OCI-LY3 (cell line): ENCODE measurements at regions not wholly inside any gene's neighbourhood (a gene's known extent, or its start where the extent isn't known, plus 50 kb on each side); places are given as distances from the start of the nearest gene placed in this dataset.

Experiments used
- H2AFZ ChIP-seq: fragments of 200-600, 300-600 bp; shearing (Covaris generic); 2 replicates; pipeline ENCODE4 v1.6.0; 2014; ENCODE audit warnings: antibody characterized with exemption, low read depth, low read length
- H3K27ac ChIP-seq: fragments of 200-600, 300-600 bp; sonication (generic); 2 replicates; pipeline ENCODE4 v1.5.1; 2014; ENCODE audit warnings: mild to moderate bottlenecking, low read length, moderate library complexity, mixed read lengths
- H3K27me3 ChIP-seq: fragments of 200-600, 300-600 bp; sonication (generic); 2 replicates; pipeline ENCODE4 v1.6.1; 2014; ENCODE audit warnings: low read depth, low read length, mixed read lengths
- H3K36me3 ChIP-seq: fragments of 200-600, 300-600 bp; sonication (generic); replicated peaks from 2 replicates; pipeline ENCODE3; 2014; ENCODE audit warnings: low read depth, low read length, mixed read lengths
- H3K4me1 ChIP-seq: fragments of 300-600, 200-600 bp; sonication (generic); 2 replicates; pipeline ENCODE4 v1.6.1; 2014; ENCODE audit warnings: low read length, mixed read lengths
- H3K4me2 ChIP-seq: fragments of 200-600, 300-600 bp; sonication (generic); 2 replicates; pipeline ENCODE4 v1.6.1; 2014; ENCODE audit warnings: low read length, mixed read lengths
- H3K4me3 ChIP-seq: fragments of 300-600, 200-600 bp; sonication (generic); 2 replicates; pipeline ENCODE4 v1.5.1; 2014; ENCODE audit warnings: antibody characterized with exemption, mild to moderate bottlenecking, low read length, moderate library complexity
- H3K79me2 ChIP-seq: fragments of 300-600, 200-600 bp; shearing (Covaris generic); 2 replicates; pipeline ENCODE4 v1.6.1; 2014; ENCODE audit warnings: mild to moderate bottlenecking, low read length, mixed read lengths
- H3K9ac ChIP-seq: fragments of 300-600, 200-600 bp; shearing (Covaris generic); 2 replicates; pipeline ENCODE4 v1.6.0; 2014; ENCODE audit warnings: mild to moderate bottlenecking, low read length, moderate library complexity
- H3K9me3 ChIP-seq: fragments of 200-600, 300-600 bp; shearing (Covaris generic); 2 replicates; pipeline ENCODE4 v1.6.1; 2014; ENCODE audit warnings: low read length, mixed read lengths; ENCODE audit not compliant: insufficient read depth
- H4K20me1 ChIP-seq: fragments of 200-600, 300-600 bp; sonication (generic); 2 replicates; pipeline ENCODE4 v1.6.1; 2016; ENCODE audit warnings: low read length, mixed read lengths; ENCODE audit not compliant: insufficient read depth
- CTCF ChIP-seq: fragments of 200-600, 300-600 bp; sonication (generic); IDR thresholded peaks from 2 replicates; pipeline ENCODE4 v1.5.1; 2014; ENCODE audit warnings: antibody characterized with exemption, low read length, low read depth
- EZH2phosphoT487 ChIP-seq: fragments of 200-600 bp; shearing (Covaris generic); IDR thresholded peaks from 2 replicates; pipeline ENCODE4 v1.6.1; 2018; ENCODE audit warnings: antibody characterized with exemption, mixed run types, low read depth

- Histone ChIP-seq H3K36me3 (no peaks in the 10 kb centered on the region), H3K9me3 (no peaks in the 10 kb centered on the region), H3K27ac (no peak overlapping the region), H3K4me2 (no peak overlapping the region), H3K4me1 (no peaks in the 10 kb centered on the region), H3K79me2 (no peaks in the 10 kb centered on the region), H3K4me3 (no peak overlapping the region), H4K20me1 (no peaks in the 10 kb centered on the region), H2AFZ (no peak overlapping the region), H3K27me3 (no peaks in the 10 kb centered on the region), H3K9ac (no peak overlapping the region)
- TF ChIP-seq CTCF (no peak), EZH2phosphoT487 (no peak)
Observed at GRCh38 chr1:54464477-54465146, 58.4 kb upstream of the SSBP3 start.

- TF ChIP-seq CTCF: no peak
- TF ChIP-seq EZH2phosphoT487: no peak
- Histone ChIP-seq H3K79me2 (no peaks in the 10 kb centered on the region), H3K4me3 (no peak overlapping the region), H2AFZ (no peak overlapping the region), H3K9ac (no peak overlapping the region), H3K36me3 (no peaks in the 10 kb centered on the region), H3K27ac (no peak overlapping the region), H3K4me2 (no peak overlapping the region), H3K4me1 (no peaks in the 10 kb centered on the region), H4K20me1 (no peaks in the 10 kb centered on the region), H3K9me3 (no peaks in the 10 kb centered on the region), H3K27me3 (no peaks in the 10 kb centered on the region)
Observed at GRCh38 chr1:54464031-54464476, 57.9 kb upstream of the SSBP3 start.

- Histone ChIP-seq H3K36me3 (no peaks in the 10 kb centered on the region), H2AFZ (no peak overlapping the region), H3K4me2 (no peak overlapping the region), H3K4me1 (no peaks in the 10 kb centered on the region), H3K9ac (no peak overlapping the region), H3K27me3 (no peaks in the 10 kb centered on the region), H4K20me1 (no peaks in the 10 kb centered on the region), H3K27ac (no peak overlapping the region), H3K79me2 (no peaks in the 10 kb centered on the region), H3K9me3 (no peaks in the 10 kb centered on the region), H3K4me3 (no peak overlapping the region)
- no peak for TF ChIP-seq EZH2phosphoT487
- TF ChIP-seq CTCF: no peak
Observed at GRCh38 chr1:54463259-54464030, 57.3 kb upstream of the SSBP3 start.

- no peak overlapping the region for H2AFZ ChIP-seq
- no peak overlapping the region for H3K9ac ChIP-seq
- no peaks in the 10 kb centered on the region for H3K9me3 ChIP-seq
- no peaks in the 10 kb centered on the region for H3K36me3 ChIP-seq
- no peaks in the 10 kb centered on the region for H4K20me1 ChIP-seq
- no peaks in the 10 kb centered on the region for H3K79me2 ChIP-seq
- no peaks in the 10 kb centered on the region for H3K4me1 ChIP-seq
- H3K4me3 ChIP-seq: no peak overlapping the region
- no peaks in the 10 kb centered on the region for H3K27me3 ChIP-seq
- no peak overlapping the region for H3K4me2 ChIP-seq
- H3K27ac ChIP-seq: no peak overlapping the region
- TF ChIP-seq CTCF: no peak
- no peak for TF ChIP-seq EZH2phosphoT487
Observed at GRCh38 chr1:54462597-54463258, 56.5 kb upstream of the SSBP3 start.
